Adipocyte (in vitro differentiated cells): ENCODE measurements at regions not wholly inside any gene's neighbourhood (a gene's known extent, or its start where the extent isn't known, plus 50 kb on each side); places are given as distances from the start of the nearest gene placed in this dataset.

Experiments used
- DNase-seq: peaks from one replicate; pipeline ENCODE4 v3.0.0-alpha.2; 2015; ENCODE audit warnings: low read depth
- H3K27me3 ChIP-seq: replicated peaks from 2 replicates; pipeline ENCODE4 v1.7.0; 2013; ENCODE audit warnings: mild to moderate bottlenecking, low read length, moderate library complexity; ENCODE audit not compliant: control insufficient read depth, insufficient read depth
- H3K36me3 ChIP-seq: 2 replicates; pipeline ENCODE4 v1.7.0; 2013; ENCODE audit warnings: low read length, mild to moderate bottlenecking, moderate library complexity; ENCODE audit not compliant: control insufficient read depth, insufficient read depth, severe bottlenecking
- H3K4me1 ChIP-seq: 2 replicates; pipeline ENCODE4 v1.7.0; 2013; ENCODE audit warnings: mild to moderate bottlenecking, low read length, moderate library complexity; ENCODE audit not compliant: control insufficient read depth, insufficient read depth
- H3K4me3 ChIP-seq: 2 replicates; pipeline ENCODE4 v1.7.0; 2013; ENCODE audit warnings: mild to moderate bottlenecking, low read length, moderate library complexity
- H3K9ac ChIP-seq: 2 replicates; pipeline ENCODE4 v1.7.0; 2013; ENCODE audit warnings: mild to moderate bottlenecking, low read length, moderate library complexity
- H3K9me3 ChIP-seq: 2 replicates; pipeline ENCODE4 v1.7.0; 2013; ENCODE audit warnings: mild to moderate bottlenecking, low read length, moderate library complexity; ENCODE audit not compliant: control insufficient read depth

DNA sequence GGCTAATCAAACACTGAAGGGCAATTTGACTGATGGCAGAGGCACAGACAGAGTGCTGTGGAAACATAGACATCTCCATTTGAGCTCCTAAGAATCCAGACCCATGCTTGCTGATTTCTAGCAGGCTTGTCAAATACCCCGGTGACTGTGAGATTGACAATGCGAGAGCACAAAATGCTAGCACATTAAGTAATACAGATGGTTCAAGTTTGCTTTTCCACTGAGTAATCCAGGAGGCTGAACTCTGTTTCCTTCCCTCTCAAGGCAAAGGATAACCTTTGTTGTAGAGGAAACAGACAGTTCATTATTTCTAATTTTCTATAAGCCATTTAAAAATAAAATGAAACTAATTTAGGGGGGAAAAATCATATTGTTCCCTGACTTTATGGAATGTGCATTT, 256.5 kb upstream of the CRY1 start:
- DNase-seq = no peak
- peaks cover 4% of the 10 kb centered on the region for H3K27me3 ChIP-seq
- H3K4me1 ChIP-seq = peaks cover 9% of the 10 kb centered on the region
- H3K9ac ChIP-seq = no peak overlapping the region
- H3K4me3 ChIP-seq = no peak overlapping the region
- H3K36me3 ChIP-seq = no peaks in the 10 kb centered on the region
- H3K9me3 ChIP-seq = no peaks in the 10 kb centered on the region

DNA sequence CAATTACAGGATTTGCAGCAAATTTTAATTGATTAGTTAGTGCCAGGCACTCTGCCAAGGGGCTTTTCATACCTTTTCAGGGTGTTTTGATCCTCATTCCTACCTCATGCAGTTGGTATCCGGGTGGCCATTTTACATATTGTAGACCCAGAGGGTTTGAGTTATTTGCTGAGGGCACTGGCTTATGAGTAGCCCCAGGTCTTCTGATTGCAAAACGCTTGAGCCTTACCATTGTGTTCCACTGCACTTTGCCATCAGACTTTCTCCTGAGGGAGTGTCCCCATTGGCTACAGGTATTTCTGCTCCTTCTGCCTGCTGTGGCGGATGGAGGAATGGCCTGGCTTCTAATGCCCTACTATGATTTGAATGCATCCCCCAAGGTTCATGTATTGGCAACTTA, 257.8 kb upstream of the CRY1 start:
- Histone ChIP-seq H3K4me1 (peaks cover 9% of the 10 kb centered on the region), H3K9ac (no peak overlapping the region), H3K27me3 (peaks cover 4% of the 10 kb centered on the region), H3K36me3 (no peaks in the 10 kb centered on the region), H3K4me3 (no peak overlapping the region), H3K9me3 (no peaks in the 10 kb centered on the region)
- DNase-seq = no peak

DNA sequence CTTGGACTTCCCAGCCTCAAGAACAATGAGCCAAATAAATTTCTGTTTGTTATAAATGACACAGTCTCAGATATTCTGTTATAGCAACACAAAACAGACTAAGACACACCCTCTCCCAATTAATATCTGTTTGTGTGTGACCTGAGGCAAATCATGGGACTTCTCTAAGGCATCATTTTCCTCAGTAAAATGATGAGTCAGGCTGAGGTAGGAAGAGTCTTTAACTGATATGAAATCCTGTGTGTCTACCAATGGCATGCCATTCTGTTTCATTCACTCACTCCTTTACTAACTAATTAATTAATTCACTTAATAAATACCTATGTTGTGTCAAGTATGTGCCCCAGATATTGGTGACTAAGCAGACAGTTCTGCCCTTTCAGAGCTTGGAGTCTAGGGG, 258.4 kb upstream of the CRY1 start:
- Histone ChIP-seq H3K9ac (no peak overlapping the region), H3K9me3 (no peaks in the 10 kb centered on the region), H3K4me1 (peaks cover 15% of the 10 kb centered on the region), H3K27me3 (peaks cover 4% of the 10 kb centered on the region), H3K36me3 (no peaks in the 10 kb centered on the region), H3K4me3 (no peak overlapping the region)
- no peak for DNase-seq

DNA sequence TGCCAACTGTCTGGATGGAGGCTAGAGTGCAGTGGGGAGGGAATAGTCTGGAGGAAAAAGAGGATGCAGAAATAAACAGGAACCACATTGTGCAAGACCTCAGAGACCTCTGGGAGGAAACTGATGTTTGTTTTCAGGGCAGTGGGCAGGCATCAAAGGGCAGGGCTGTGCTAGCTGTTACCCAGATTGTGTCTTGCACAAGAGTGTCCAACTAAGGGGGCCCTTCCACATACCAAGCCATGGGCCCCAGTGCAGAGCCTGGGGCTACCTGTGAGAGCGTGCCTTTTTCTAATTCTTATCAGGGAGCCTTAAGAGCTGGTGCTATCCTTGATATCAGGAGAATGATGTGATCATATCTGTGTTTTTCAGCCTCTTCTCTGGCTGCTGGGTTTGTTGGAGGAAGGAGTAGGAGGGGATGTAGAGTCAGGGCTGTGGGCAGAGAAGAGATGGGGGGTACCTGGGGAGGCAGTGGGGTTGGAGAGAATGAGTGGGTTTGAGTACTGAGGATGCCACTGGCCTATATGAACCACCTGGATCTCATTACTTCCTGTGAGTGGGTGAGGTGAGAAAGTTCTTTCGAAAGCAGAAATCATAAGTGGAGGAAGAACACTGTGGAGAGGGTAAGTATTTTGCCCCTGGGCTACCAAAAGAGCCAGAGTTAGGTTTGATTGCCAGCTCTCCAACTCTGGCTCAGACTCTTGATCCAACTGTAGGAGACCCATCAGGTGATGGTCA, 259.2 kb upstream of the CRY1 start:
- Histone ChIP-seq H3K4me3 (no peak overlapping the region), H3K9ac (no peak overlapping the region), H3K9me3 (no peaks in the 10 kb centered on the region), H3K27me3 (peaks cover 4% of the 10 kb centered on the region), H3K36me3 (no peaks in the 10 kb centered on the region), H3K4me1 (peaks cover 18% of the 10 kb centered on the region)
- DNase-seq = no peak

DNA sequence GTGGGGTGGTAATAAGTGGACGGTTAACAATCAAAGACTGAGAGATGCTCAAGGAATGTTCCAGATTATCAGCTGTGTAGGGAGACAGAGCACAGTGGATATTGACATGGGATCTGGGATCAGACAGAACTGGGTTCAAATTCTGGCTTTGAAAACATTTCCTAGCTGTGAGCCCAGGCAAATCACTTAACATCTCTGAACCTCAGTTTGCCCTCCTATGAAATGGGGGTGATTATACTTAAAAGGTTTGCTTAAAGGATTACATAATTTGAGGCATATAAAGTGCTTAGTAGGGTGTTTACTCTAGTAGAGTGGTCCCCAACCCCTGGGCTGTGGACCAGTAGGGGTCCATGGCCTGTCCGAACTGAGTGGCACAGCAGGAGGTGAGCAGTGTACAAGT, 260.0 kb upstream of the CRY1 start:
- H3K4me3 ChIP-seq = no peak overlapping the region
- H3K4me1 ChIP-seq = peaks cover 18% of the 10 kb centered on the region
- peaks cover 4% of the 10 kb centered on the region for H3K27me3 ChIP-seq
- H3K9ac ChIP-seq = no peak overlapping the region
- no peak for DNase-seq
- no peaks in the 10 kb centered on the region for H3K36me3 ChIP-seq
- H3K9me3 ChIP-seq = no peaks in the 10 kb centered on the region

DNA sequence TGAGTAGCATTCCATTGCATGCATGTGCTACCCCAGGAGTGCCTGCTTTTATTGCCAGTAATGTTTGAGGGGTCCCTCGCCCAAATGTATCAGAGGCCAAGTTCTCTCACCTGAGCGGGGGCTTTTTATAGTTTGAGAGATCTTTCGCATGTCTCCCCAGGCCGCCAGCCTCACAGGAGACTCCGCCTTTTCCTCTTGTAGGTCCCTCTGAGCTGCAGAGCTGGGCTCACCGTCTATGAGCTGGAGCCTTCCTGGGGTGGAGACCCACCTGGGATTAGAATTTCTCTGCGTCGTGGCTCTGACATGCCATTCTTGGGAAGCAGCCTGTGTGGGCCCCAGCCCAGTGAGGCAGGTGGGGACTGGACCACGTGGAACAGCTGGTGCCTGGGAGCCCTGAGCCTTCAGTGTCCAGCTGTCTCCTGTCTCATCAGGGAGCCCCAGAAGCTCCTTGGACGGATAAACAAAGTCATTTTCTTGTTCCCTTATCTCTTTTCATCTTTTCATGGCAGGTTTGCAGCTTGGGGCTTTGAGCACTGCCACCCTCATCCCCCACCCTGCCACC, 261.7 kb upstream of the CRY1 start:
- no peaks in the 10 kb centered on the region for H3K9me3 ChIP-seq

DNA sequence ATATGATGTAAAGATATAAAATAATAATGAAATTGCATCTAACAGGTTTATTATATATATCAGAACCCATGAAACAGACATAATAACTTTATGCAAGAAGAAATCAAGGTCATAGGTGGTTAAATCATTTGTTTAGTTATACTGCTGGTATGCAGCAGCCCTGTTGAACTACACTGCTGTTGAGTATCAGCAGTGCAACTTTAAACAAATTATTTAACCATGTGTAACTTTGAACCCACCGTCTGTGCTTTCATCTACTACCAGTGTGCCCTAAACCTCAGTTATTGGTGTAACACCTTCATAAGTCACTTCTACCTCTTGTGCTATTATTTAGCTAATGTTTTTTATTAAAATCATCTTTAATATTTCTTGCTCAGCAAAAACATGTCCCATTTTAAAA, 262.3 kb upstream of the CRY1 start:
- Histone ChIP-seq H3K4me3 (no peak overlapping the region), H3K9ac (no peak overlapping the region), H3K27me3 (peaks cover 12% of the 10 kb centered on the region), H3K36me3 (no peaks in the 10 kb centered on the region), H3K9me3 (no peaks in the 10 kb centered on the region), H3K4me1 (peaks cover 18% of the 10 kb centered on the region)
- no peak for DNase-seq

More for the DNA sequence above, 261.7 kb upstream of the CRY1 start:
- no peak for DNase-seq
- Histone ChIP-seq H3K4me3 (no peak overlapping the region), H3K36me3 (no peaks in the 10 kb centered on the region), H3K4me1 (peaks cover 18% of the 10 kb centered on the region), H3K27me3 (peaks cover 11% of the 10 kb centered on the region), H3K9ac (no peak overlapping the region)

DNA sequence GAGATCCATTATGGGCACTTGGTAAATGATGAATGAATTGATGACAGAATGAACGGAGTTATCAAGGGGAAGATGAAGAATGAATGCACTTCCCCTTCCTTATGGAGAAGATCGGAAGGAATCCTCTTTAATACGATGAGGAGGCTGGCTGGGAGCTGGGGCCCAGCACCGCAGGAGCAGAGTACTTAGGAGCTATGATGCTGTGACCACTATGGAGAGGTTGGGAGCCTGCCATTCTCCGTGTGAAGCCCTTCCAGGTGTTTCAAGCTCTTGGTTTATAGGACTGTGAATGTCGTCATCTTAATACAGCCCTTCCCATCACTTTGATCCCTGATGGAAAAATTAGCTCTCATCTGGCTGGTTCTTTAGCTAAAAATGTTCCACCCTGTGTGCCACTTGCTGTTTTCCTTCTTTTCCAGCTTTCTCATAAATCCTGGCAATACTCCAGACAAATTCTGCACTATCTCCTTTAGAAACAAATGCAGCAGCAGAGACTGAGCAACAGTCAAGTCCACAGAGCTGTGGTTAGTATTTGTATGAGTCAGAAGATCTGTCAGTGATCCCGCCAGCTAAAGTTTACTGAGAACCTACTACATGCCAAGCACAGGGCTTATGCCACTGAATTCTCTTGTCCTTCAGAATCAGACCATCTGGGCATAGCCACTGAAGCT, 263.1 kb upstream of the CRY1 start:
- H3K4me3 ChIP-seq = no peak overlapping the region
- H3K27me3 ChIP-seq = peaks cover 12% of the 10 kb centered on the region
- no peaks in the 10 kb centered on the region for H3K9me3 ChIP-seq
- peak; percentile 59 for DNase-seq
- H3K4me1 ChIP-seq = peaks cover 18% of the 10 kb centered on the region
- H3K9ac ChIP-seq = no peak overlapping the region
- H3K36me3 ChIP-seq = no peaks in the 10 kb centered on the region

DNA sequence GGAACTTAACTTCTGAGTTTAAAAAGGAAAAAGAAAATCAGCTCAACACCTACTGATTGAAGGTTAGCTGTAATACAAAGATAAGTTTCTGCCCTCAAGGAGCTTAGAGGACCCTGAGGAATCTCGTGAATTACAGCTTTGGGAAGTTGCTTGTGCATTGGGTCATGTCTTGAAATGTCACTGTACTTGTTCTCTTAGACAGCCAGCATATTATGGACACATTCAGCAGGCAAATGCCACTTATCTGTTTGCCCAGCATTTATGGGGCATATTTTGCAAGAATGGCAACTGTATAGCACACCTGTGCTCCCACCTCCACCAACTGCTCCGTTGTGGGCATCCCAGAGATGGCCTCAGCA, 263.6 kb upstream of the CRY1 start:
- Histone ChIP-seq H3K36me3 (no peaks in the 10 kb centered on the region), H3K4me1 (peaks cover 15% of the 10 kb centered on the region), H3K9me3 (no peaks in the 10 kb centered on the region), H3K9ac (no peak overlapping the region), H3K27me3 (peaks cover 9% of the 10 kb centered on the region), H3K4me3 (no peak overlapping the region)
- no peak for DNase-seq

DNA sequence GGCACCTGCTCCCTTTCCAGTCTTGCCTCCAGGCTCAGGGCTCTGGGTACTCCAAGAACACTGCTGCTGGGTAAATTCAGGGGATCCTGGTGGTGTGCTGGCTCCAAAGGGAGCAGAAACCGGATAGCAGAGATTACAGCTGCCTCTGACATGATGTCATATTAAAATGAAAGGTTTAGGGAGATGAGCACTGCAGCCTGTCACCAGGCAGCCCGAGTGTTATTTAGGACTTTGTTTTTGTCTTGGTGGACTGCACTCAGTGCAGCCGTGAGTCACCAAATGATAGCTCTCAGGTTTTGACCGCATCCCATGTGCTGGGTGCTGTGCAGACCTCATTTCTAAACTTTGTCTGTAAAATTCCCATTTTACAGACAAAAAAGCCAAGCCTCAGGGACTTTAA, 266.0 kb upstream of the CRY1 start:
- Histone ChIP-seq H3K4me1 (peaks cover 8% of the 10 kb centered on the region), H3K36me3 (no peaks in the 10 kb centered on the region), H3K4me3 (no peak overlapping the region), H3K27me3 (peaks cover 9% of the 10 kb centered on the region), H3K9ac (no peak overlapping the region), H3K9me3 (no peaks in the 10 kb centered on the region)
- peak; percentile 25 for DNase-seq

DNA sequence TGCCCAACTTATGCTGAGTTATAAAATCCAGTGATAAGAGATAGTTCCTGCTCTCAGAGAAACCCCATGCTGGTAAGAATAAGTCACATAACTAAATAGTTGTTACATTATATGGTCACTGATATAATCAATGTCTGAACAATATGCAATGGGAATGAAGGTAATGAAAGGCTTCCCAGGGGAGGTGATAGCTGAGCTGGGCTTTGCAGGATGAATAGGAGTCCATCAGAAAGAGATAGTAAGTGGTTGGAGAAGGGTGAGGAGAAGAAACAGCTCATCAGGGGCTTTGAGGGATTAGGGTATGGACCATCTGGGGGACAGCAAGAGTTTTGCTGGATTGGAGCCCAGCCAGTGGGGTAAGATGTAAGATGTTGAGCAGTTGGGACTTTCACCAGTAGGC, 266.7 kb upstream of the CRY1 start:
- Histone ChIP-seq H3K9ac (no peak overlapping the region), H3K4me3 (no peak overlapping the region), H3K4me1 (peaks cover 8% of the 10 kb centered on the region), H3K27me3 (peaks cover 13% of the 10 kb centered on the region), H3K9me3 (no peaks in the 10 kb centered on the region), H3K36me3 (no peaks in the 10 kb centered on the region)
- no peak for DNase-seq
